ENCODE measurements at regions not wholly inside any gene's neighbourhood (a gene's known extent, or its start where the extent isn't known, plus 50 kb on each side); places are given as distances from the start of the nearest gene placed in this dataset.

DNA sequence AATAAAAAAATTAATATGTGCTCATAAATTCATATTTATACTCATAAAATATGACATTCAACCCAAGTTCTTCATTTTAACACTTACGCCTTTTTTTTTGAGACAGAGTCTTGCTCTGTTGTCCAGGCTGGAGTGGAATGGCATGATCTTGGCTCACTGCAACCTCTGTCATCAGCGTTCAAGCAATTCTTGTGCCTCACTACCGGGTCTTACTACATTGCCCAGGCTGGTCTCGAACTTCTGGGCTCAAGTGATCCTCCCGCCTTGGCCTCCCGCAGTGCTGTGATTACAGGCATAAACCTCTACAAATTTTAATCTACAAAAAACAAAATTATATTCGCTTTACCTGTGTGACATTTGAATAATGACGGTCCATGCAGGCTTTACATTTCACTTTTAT is 74.1 kb upstream of the SNRPN start:
- H3K9me3 ChIP-seq (ENCODE audit: control insufficient read depth in 4 of 4, insufficient read depth in 3 of 4, low read length in 3 of 4) = peaks cover 0 to 11% (median 0%) of the 10 kb centered on the region in 4 donors
- WGBS, 2 donors = 74 to 84% methylated on average over 8 of the region's 8 CpGs
- peaks cover 0 to 5% (median 0%) of the 10 kb centered on the region in 5 donors for H3K4me1 ChIP-seq (ENCODE audit: control insufficient read depth in 5 of 5, insufficient read depth in 5 of 5, low read length in 5 of 5)
- TF ChIP-seq, protein P1, sequence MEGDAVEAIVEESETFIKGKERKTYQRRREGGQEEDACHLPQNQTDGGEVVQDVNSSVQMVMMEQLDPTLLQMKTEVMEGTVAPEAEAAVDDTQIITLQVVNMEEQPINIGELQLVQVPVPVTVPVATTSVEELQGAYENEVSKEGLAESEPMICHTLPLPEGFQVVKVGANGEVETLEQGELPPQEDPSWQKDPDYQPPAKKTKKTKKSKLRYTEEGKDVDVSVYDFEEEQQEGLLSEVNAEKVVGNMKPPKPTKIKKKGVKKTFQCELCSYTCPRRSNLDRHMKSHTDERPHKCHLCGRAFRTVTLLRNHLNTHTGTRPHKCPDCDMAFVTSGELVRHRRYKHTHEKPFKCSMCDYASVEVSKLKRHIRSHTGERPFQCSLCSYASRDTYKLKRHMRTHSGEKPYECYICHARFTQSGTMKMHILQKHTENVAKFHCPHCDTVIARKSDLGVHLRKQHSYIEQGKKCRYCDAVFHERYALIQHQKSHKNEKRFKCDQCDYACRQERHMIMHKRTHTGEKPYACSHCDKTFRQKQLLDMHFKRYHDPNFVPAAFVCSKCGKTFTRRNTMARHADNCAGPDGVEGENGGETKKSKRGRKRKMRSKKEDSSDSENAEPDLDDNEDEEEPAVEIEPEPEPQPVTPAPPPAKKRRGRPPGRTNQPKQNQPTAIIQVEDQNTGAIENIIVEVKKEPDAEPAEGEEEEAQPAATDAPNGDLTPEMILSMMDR (IDR thresholded peaks at IDR 0.05; ENCODE audit: control extremely low read depth, extremely low read depth) = no peak
- no peak for ATAC-seq (ENCODE audit: insufficient read depth, low FRiP score)
- H3K9ac ChIP-seq (ENCODE audit: insufficient read depth in 1 of 2, low read length in 2 of 2) = no peak overlapping the region
- H3K4me3 ChIP-seq = peak overlapping the region; percentile 19
- no peak overlapping the region for H3K27ac ChIP-seq (ENCODE audit: low read depth in 1 of 2, low read length in 1 of 2)
- DNase-seq = no peak
- H3K27me3 ChIP-seq (ENCODE audit: control insufficient read depth in 3 of 3, insufficient read depth in 3 of 3, low read length in 2 of 3) = no peaks in the 10 kb centered on the region
- H3K36me3 ChIP-seq (ENCODE audit: control insufficient read depth in 4 of 4, insufficient read depth in 4 of 4, low read length in 4 of 4) = no peaks in the 10 kb centered on the region

DNA sequence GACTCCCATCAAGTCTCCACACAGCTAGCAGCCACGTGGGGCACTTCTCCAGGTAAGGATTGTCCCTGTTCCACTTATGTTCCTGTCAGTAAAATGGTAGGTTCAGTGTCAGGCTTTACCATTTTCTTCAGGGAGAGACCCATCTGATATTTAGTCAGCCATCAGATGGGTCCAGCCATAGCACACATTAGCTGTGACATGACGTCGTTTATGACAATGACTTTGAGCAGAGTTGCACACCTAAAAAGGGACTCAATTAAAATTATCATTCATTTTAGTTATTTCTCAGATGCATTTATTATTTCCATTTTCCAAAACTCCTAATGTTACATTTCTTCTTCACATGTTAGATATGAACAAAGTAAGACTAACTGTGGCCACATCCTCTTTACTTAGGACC is 68.2 kb upstream of the SNRPN start:
- H3K9me3 ChIP-seq (ENCODE audit: control insufficient read depth in 4 of 4, insufficient read depth in 3 of 4, low read length in 3 of 4) = peaks cover 0 to 6% (median 0%) of the 10 kb centered on the region in 4 donors
- WGBS, 2 donors = 75 to 83% methylated on average over 3 of the region's 3 CpGs
- no peak overlapping the region for H3K4me3 ChIP-seq
- H3K4me1 ChIP-seq (ENCODE audit: control insufficient read depth in 5 of 5, insufficient read depth in 5 of 5, low read length in 5 of 5) = peaks cover 0 to 5% (median 0%) of the 10 kb centered on the region in 5 donors
- H3K27ac ChIP-seq (ENCODE audit: low read depth in 1 of 2, low read length in 1 of 2) = no peak overlapping the region
- DNase-seq = no peak
- no peaks in the 10 kb centered on the region for H3K36me3 ChIP-seq (ENCODE audit: control insufficient read depth in 4 of 4, insufficient read depth in 4 of 4, low read length in 4 of 4)
- TF ChIP-seq, protein P1 (IDR thresholded peaks at IDR 0.05; ENCODE audit: control extremely low read depth, extremely low read depth) = no peak
- H3K27me3 ChIP-seq (ENCODE audit: control insufficient read depth in 3 of 3, insufficient read depth in 3 of 3, low read length in 2 of 3) = no peaks in the 10 kb centered on the region
- no peak overlapping the region for H3K9ac ChIP-seq (ENCODE audit: insufficient read depth in 1 of 2, low read length in 2 of 2)
- no peak for ATAC-seq (ENCODE audit: insufficient read depth, low FRiP score)

GRCh38 chr15:24898715-24899272 is 56.0 kb upstream of the SNRPN start:
- H3K9ac ChIP-seq (ENCODE audit: insufficient read depth in 1 of 2, low read length in 2 of 2) = no peak overlapping the region
- peaks cover 0 to 15% (median 0%) of the 10 kb centered on the region in 5 donors for H3K4me1 ChIP-seq (ENCODE audit: control insufficient read depth in 5 of 5, insufficient read depth in 5 of 5, low read length in 5 of 5)
- H3K9me3 ChIP-seq (ENCODE audit: control insufficient read depth in 4 of 4, insufficient read depth in 3 of 4, low read length in 3 of 4) = peaks cover 0 to 9% (median under 1%) of the 10 kb centered on the region in 4 donors
- 70 to 77% methylated on average over 8 of the region's 8 CpGs for WGBS, 2 donors
- no peak for ATAC-seq (ENCODE audit: insufficient read depth, low FRiP score)
- peaks cover 0 to 3% (median 0%) of the 10 kb centered on the region in 4 donors for H3K36me3 ChIP-seq (ENCODE audit: control insufficient read depth in 4 of 4, insufficient read depth in 4 of 4, low read length in 4 of 4)
- peak; percentile 57 to 79 (median 68) for DNase-seq
- H3K4me3 ChIP-seq = no peak overlapping the region
- TF ChIP-seq, protein P1 (IDR thresholded peaks at IDR 0.05; ENCODE audit: control extremely low read depth, extremely low read depth) = no peak
- no peak overlapping the region for H3K27ac ChIP-seq (ENCODE audit: low read depth in 1 of 2, low read length in 1 of 2)
- no peaks in the 10 kb centered on the region for H3K27me3 ChIP-seq (ENCODE audit: control insufficient read depth in 3 of 3, insufficient read depth in 3 of 3, low read length in 2 of 3)

DNA sequence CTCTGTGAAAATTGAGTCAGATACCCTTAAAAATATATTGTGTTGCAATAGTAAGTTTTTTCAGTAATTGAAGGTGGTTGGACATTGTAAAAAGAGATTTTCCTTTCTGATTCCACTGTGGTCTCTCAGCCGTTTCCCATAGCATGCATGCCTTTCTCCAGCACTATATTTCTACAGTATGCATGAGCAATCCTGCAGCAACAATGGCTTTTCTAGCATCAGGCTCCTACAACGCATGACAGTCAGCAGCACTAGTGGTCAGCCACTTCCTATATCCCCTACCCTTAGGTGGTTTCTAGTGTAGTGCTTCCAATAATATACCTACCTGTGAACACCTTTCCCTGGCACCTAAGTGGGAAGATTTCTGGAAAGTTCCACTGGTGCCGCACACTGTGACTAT is 55.4 kb upstream of the SNRPN start:
- H3K9me3 ChIP-seq (ENCODE audit: control insufficient read depth in 4 of 4, insufficient read depth in 3 of 4, low read length in 3 of 4) = peaks cover 0 to 9% (median under 1%) of the 10 kb centered on the region in 4 donors
- TF ChIP-seq, protein P1 (IDR thresholded peaks at IDR 0.05; ENCODE audit: control extremely low read depth, extremely low read depth) = no peak
- no peak for ATAC-seq (ENCODE audit: insufficient read depth, low FRiP score)
- H3K27ac ChIP-seq (ENCODE audit: low read depth in 1 of 2, low read length in 1 of 2) = no peak overlapping the region
- no peaks in the 10 kb centered on the region for H3K27me3 ChIP-seq (ENCODE audit: control insufficient read depth in 3 of 3, insufficient read depth in 3 of 3, low read length in 2 of 3)
- peaks cover 0 to 3% (median 0%) of the 10 kb centered on the region in 4 donors for H3K36me3 ChIP-seq (ENCODE audit: control insufficient read depth in 4 of 4, insufficient read depth in 4 of 4, low read length in 4 of 4)
- H3K4me1 ChIP-seq (ENCODE audit: control insufficient read depth in 5 of 5, insufficient read depth in 5 of 5, low read length in 5 of 5) = peaks cover 0 to 15% (median 0%) of the 10 kb centered on the region in 5 donors
- DNase-seq = peak; percentile 14 to 68 (median 48)
- H3K4me3 ChIP-seq = no peak overlapping the region
- H3K9ac ChIP-seq (ENCODE audit: insufficient read depth in 1 of 2, low read length in 2 of 2) = no peak overlapping the region
- whole genome bisulfite sequencing, 2 donors = 68 to 74% methylated on average over 3 of the region's 3 CpGs
